Type B pancreatic cell (in vitro differentiated cells): ENCODE measurements at regions not wholly inside any gene's neighbourhood (a gene's known extent, or its start where the extent isn't known, plus 50 kb on each side); places are given as distances from the start of the nearest gene placed in this dataset.

Experiments
- DNase-seq: peaks from one replicate; pipeline ENCODE4 v3.0.0; 2021; ENCODE audit warnings: mixed read lengths; ENCODE audit not compliant: unreplicated experiment; ENCODE audit errors: extremely low spot score
- H3K27ac Mint-ChIP-seq: 2 replicates; pipeline ENCODE4 v1.8.0; 2021; ENCODE audit warnings: mild to moderate bottlenecking, mixed read lengths
- H3K27me3 Mint-ChIP-seq: 2 replicates; pipeline ENCODE4 v1.8.0; 2021; ENCODE audit warnings: mixed read lengths
- H3K36me3 Mint-ChIP-seq: 2 replicates; pipeline ENCODE4 v1.8.0; 2021; ENCODE audit warnings: mixed read lengths
- H3K4me1 Mint-ChIP-seq: one replicate; pipeline ENCODE4 v1.8.0; 2021; ENCODE audit warnings: mixed read lengths; ENCODE audit not compliant: unreplicated experiment
- H3K4me3 Mint-ChIP-seq: 2 replicates; pipeline ENCODE4 v1.8.0; 2021; ENCODE audit warnings: mild to moderate bottlenecking, mixed read lengths
- H3K9me3 Mint-ChIP-seq: 2 replicates; pipeline ENCODE4 v1.8.0; 2021; ENCODE audit warnings: mixed read lengths
- TF ChIP-seq, protein P1 (sequence below): fragments of 200-600 bp; sonication (generic); conservative IDR thresholded peaks from 2 replicates; pipeline ENCODE4 v1.5.0; 2021; ENCODE audit warnings: antibody characterized with exemption, mild to moderate bottlenecking

GRCh38 chr18:24958001-24958400 is 394.0 kb downstream of the ZNF521 start:
- H3K9me3 Mint-ChIP-seq, result peaks cover 5% of the 10 kb centered on the region
- no peaks in the 10 kb centered on the region for H3K36me3 Mint-ChIP-seq
- no peak overlapping the region for H3K27ac Mint-ChIP-seq
- TF ChIP-seq, protein P1, sequence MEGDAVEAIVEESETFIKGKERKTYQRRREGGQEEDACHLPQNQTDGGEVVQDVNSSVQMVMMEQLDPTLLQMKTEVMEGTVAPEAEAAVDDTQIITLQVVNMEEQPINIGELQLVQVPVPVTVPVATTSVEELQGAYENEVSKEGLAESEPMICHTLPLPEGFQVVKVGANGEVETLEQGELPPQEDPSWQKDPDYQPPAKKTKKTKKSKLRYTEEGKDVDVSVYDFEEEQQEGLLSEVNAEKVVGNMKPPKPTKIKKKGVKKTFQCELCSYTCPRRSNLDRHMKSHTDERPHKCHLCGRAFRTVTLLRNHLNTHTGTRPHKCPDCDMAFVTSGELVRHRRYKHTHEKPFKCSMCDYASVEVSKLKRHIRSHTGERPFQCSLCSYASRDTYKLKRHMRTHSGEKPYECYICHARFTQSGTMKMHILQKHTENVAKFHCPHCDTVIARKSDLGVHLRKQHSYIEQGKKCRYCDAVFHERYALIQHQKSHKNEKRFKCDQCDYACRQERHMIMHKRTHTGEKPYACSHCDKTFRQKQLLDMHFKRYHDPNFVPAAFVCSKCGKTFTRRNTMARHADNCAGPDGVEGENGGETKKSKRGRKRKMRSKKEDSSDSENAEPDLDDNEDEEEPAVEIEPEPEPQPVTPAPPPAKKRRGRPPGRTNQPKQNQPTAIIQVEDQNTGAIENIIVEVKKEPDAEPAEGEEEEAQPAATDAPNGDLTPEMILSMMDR, result no peak
- peaks cover 10% of the 10 kb centered on the region for H3K4me1 Mint-ChIP-seq
- peaks cover 34% of the 10 kb centered on the region for H3K27me3 Mint-ChIP-seq
- no peak for DNase-seq
- no peak overlapping the region for H3K4me3 Mint-ChIP-seq

DNA sequence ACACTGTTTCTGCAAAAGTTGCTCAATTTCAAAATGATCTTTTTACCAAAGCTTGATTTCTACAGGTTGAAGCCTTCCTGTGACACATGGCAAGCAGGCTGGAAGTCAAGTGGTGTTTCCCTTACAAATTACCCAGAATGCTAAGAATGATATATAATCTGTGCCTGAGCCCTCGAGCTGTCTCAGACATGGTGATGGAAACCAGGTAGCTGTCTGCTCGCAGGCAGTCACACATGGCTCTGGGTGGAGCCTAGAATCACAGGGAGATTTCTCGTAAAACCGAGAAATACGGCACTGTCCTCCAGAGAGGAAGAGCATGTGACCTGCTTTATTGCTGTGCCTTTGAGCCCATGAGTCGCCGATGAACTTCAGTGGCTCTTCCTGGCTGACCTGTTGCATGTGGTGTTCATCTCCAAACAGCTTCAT is 392.9 kb downstream of the ZNF521 start:
- Mint-ChIP-seq H3K27ac (no peak overlapping the region), H3K27me3 (peaks cover 34% of the 10 kb centered on the region), H3K9me3 (peaks cover 8% of the 10 kb centered on the region), H3K4me1 (peaks cover 10% of the 10 kb centered on the region), H3K36me3 (no peaks in the 10 kb centered on the region), H3K4me3 (no peak overlapping the region)
- TF ChIP-seq, protein P1, result no peak
- no peak for DNase-seq

GRCh38 chr18:24964216-24964615 is 387.8 kb downstream of the ZNF521 start:
- TF ChIP-seq, protein P1, result no peak
- no peak for DNase-seq
- no peaks in the 10 kb centered on the region for H3K36me3 Mint-ChIP-seq

DNA sequence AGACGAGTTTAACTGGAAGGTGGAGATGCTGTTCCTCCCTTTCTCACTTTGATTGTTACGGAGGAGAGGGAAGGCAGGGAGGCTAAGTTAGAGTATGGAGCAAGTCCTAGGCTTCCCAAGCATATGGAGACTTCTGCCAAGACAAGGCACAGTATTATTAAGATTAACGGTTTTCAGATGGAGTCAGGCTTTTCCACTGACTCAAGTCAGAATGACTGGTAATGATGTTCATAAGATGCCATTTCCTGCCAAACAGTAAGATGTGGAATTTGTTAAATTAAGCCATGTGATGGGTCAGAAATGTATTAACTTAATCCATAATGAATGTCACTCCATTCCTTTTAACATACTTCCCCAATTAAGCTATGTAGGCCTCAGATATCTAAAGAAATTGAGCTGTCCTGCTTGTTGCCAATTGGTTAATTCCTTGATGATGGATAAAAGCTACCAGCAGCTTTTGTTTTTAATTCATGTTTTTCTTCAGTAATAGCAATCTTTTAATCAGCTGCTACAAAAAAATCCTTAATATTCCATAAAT is 383.7 kb downstream of the ZNF521 start:
- no peak for DNase-seq
- Mint-ChIP-seq H3K4me3 (no peak overlapping the region), H3K36me3 (no peaks in the 10 kb centered on the region), H3K27me3 (peaks cover 2% of the 10 kb centered on the region), H3K27ac (no peak overlapping the region), H3K9me3 (peaks cover 7% of the 10 kb centered on the region), H3K4me1 (no peaks in the 10 kb centered on the region)
- TF ChIP-seq, protein P1, result no peak

More at GRCh38 chr18:24964216-24964615, 387.8 kb downstream of the ZNF521 start:
- Mint-ChIP-seq H3K9me3 (peaks cover 12% of the 10 kb centered on the region), H3K27ac (no peak overlapping the region), H3K27me3 (peaks cover 19% of the 10 kb centered on the region), H3K4me1 (peaks cover 4% of the 10 kb centered on the region), H3K4me3 (no peak overlapping the region)

DNA sequence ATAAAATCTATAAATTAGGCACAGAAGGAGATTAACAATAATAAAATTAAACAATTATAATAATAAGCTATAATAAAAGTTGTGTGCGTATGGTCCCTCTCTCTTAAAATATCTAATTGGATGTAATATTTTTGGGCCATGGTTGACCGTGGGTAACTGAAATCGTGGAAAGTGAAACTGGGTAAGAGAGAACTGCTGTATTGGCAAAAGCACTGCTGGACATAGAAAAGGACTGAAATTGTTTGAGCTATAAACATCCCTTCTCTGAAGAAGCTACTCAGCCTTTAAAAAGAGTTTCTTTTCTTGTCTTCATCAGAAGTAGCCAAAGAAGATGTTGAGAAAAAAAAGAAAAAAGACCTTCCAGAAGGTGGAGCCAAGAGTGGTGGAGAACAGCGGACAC is 379.4 kb downstream of the ZNF521 start:
- Mint-ChIP-seq H3K4me1 (peaks cover 13% of the 10 kb centered on the region), H3K4me3 (no peak overlapping the region), H3K36me3 (no peaks in the 10 kb centered on the region), H3K27me3 (peaks cover 20% of the 10 kb centered on the region), H3K27ac (no peak overlapping the region), H3K9me3 (no peaks in the 10 kb centered on the region)
- DNase-seq, result no peak
- TF ChIP-seq, protein P1, result no peak

DNA sequence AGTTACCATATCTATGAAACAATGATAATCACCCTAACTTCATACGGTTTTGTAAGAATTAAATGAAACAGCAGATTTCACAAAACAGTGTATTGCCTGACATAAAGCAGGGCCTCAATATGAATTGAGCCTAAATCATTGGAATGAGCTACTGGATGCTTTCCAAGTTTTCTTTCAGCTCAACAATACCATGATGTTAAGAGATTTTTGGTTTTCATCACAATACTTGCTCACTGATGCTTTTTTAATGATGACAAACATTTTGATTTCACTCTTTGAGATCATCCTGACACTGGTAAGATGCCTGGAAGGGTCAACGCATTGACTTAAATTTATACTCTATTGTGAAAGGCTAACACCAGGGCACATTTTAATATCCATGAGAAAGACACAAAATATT is 377.5 kb downstream of the ZNF521 start:
- TF ChIP-seq, protein P1, result no peak
- H3K36me3 Mint-ChIP-seq, result no peaks in the 10 kb centered on the region
- peaks cover 20% of the 10 kb centered on the region for H3K4me1 Mint-ChIP-seq
- H3K27me3 Mint-ChIP-seq, result peaks cover 25% of the 10 kb centered on the region
- no peak overlapping the region for H3K4me3 Mint-ChIP-seq
- DNase-seq, result no peak
- no peak overlapping the region for H3K27ac Mint-ChIP-seq
- no peaks in the 10 kb centered on the region for H3K9me3 Mint-ChIP-seq
